ENCODE measurements at regions not wholly inside any gene's neighbourhood (a gene's known extent, or its start where the extent isn't known, plus 50 kb on each side); places are given as distances from the start of the nearest gene placed in this dataset.

GRCh38 chr11:127288926-127289325 is 288.4 kb upstream of the KIRREL3 start:
- Histone ChIP-seq H4K20me1 (replicated peaks; ENCODE audit: control insufficient read depth, extremely low read depth, insufficient read depth, low read length) (no peaks in the 10 kb centered on the region), H3K9me1 (replicated peaks; ENCODE audit: control insufficient read depth, extremely low read depth, insufficient read depth, low read length) (no peaks in the 10 kb centered on the region), H3K9ac (replicated peaks; ENCODE audit: extremely low read depth, insufficient read depth, low read length) (no peak overlapping the region), H3K27ac (ENCODE audit: insufficient read depth, low read depth, low read length) (no peak overlapping the region), H3K27me3 (ENCODE audit: control insufficient read depth in 2 of 2, insufficient read depth in 2 of 2, low read length in 2 of 2) (no peaks in the 10 kb centered on the region), H3K4me2 (ENCODE audit: insufficient read depth, low read length) (no peak overlapping the region), H3K4me3 (replicated peaks in 1 of 3; ENCODE audit: insufficient read depth in 1 of 3, low read depth in 1 of 3, low read length in 3 of 3) (no peak overlapping the region), H2AFZ (ENCODE audit: low read depth, low read length) (no peak overlapping the region), H3K9me3 (replicated peaks; ENCODE audit: control insufficient read depth, insufficient read depth, low read length) (no peaks in the 10 kb centered on the region), H3K4me1 (ENCODE audit: control insufficient read depth, extremely low read depth, insufficient read depth, low read length) (no peaks in the 10 kb centered on the region), H3K79me2 (ENCODE audit: control insufficient read depth, insufficient read depth, low read length) (no peaks in the 10 kb centered on the region), H3K36me3 (ENCODE audit: control insufficient read depth in 2 of 2, extremely low read depth in 1 of 2, insufficient read depth in 2 of 2, low read length in 2 of 2) (no peaks in the 10 kb centered on the region)
- no peak for FAIRE-seq
- BruUV-seq (replicated peaks), result no TSS peak
- CTCF ChIA-PET, result no interaction called here
- dilution Hi-C loops (cut with MboI; ENCODE audit: extremely low pct_ligation_motif_present, low sequenced_read_pairs) (no loop called here), intact Hi-C loops (cut with micrococcal nuclease) (no loop called here)
- no peak for DNase-seq (ENCODE audit: low read depth, low spot score)
- POLR2A ChIA-PET, result no interaction called here
- TF ChIP-seq POLR2A (IDR thresholded peaks at IDR 0.05; ENCODE audit: low read depth, low read length), result no peak
- TF ChIP-seq MYC (IDR thresholded peaks at IDR 0.05; ENCODE audit: low read depth, low read length), result no peak
- no peak for TF ChIP-seq CTCF (IDR thresholded peaks at IDR 0.05; ENCODE audit: extremely low read depth in 1 of 2, insufficient read depth in 1 of 2, low read depth in 1 of 2, low read length in 2 of 2)
- no peak for TF ChIP-seq MAX (IDR thresholded peaks at IDR 0.05; ENCODE audit: insufficient read depth, insufficient read length)
- TF ChIP-seq FOS (IDR thresholded peaks at IDR 0.05; ENCODE audit: borderline replicate concordance, insufficient read depth, low read length), result no peak
- TF ChIP-seq POLR2AphosphoS5 (IDR thresholded peaks at IDR 0.05; ENCODE audit: insufficient read depth, low read depth, low read length), result no peak
- no peak for TF ChIP-seq GATA2 (IDR thresholded peaks at IDR 0.05; ENCODE audit: insufficient read depth, insufficient read length, low read depth, low read length)
- no peak for TF ChIP-seq JUN (IDR thresholded peaks at IDR 0.05; ENCODE audit: borderline replicate concordance, insufficient read depth, insufficient read length, low read depth)
- no peak for TF ChIP-seq EZH2 (IDR thresholded peaks at IDR 0.05; ENCODE audit: borderline replicate concordance, low read depth, low read length, severe bottlenecking)

Measured in endothelial cell of umbilical vein (primary cell).